PC-3 (cell line): ENCODE measurements at regions not wholly inside any gene's neighbourhood (a gene's known extent, or its start where the extent isn't known, plus 50 kb on each side); places are given as distances from the start of the nearest gene placed in this dataset.

Experiments
- ATAC-seq: fragments of 200-7000 bp; cut with Tn5 transposase; 2 replicates; pipeline ENCODE4 v1.9.1; 2020; ENCODE audit warnings: mild to moderate bottlenecking, moderate library complexity
- BruUV-seq: library from RNA; stranded (reverse); fragments of 400-500 nt; replicated peaks from 2 replicates; lab custom pipeline; 2021; lab: Mats Ljungman, UMichigan
- CTCF ChIA-PET: fragments of 300-600 bp; sonication (Branson Sonifier 250); formaldehyde crosslinking; loops from one replicate; lab custom pipeline; 2022; ENCODE audit warnings: antibody characterized with exemption; lab: Charles Lee
- POLR2A ChIA-PET: fragments of 300-600 bp; sonication (Branson Sonifier 250); formaldehyde crosslinking; loops from one replicate; lab custom pipeline; 2022; ENCODE audit warnings: antibody characterized with exemption; ENCODE audit not compliant: unreplicated experiment; lab: Charles Lee
- DNase-seq: peaks from one replicate; pipeline ENCODE4 v3.0.0-alpha.2; 2015
- H2AFZ ChIP-seq: fragments of 300-600 bp; sonication (generic); 2 replicates; pipeline ENCODE4 v1.6.0; 2016; ENCODE audit warnings: antibody characterized with exemption, low read length
- H3F3A ChIP-seq: fragments of 300-600 bp; sonication (generic); one replicate; pipeline ENCODE4 v1.6.0; 2017; ENCODE audit warnings: antibody characterized with exemption, low read length, control low read depth, mild to moderate bottlenecking; ENCODE audit not compliant: unreplicated experiment
- H3K27ac ChIP-seq: fragments of 300-600 bp; sonication (generic); 2 replicates; pipeline ENCODE4 v1.5.1; 2016; ENCODE audit warnings: mild to moderate bottlenecking, low read length
- H3K27me3 ChIP-seq: fragments of 300-600 bp; sonication (generic); 2 replicates; pipeline ENCODE4 v1.6.1; 2016; ENCODE audit warnings: low read length, mixed read lengths
- H3K36me3 ChIP-seq: fragments of 300-600 bp; sonication (generic); 2 replicates; pipeline ENCODE4 v1.6.1; 2016; ENCODE audit warnings: low read depth, mixed run types, low read length, mixed read lengths
- H3K4me1 ChIP-seq: fragments of 300-600 bp; sonication (generic); 2 replicates; pipeline ENCODE4 v1.5.1; 2016; ENCODE audit warnings: low read length; ENCODE audit not compliant: insufficient read depth
- H3K4me2 ChIP-seq: fragments of 300-600 bp; sonication (generic); 2 replicates; pipeline ENCODE4 v1.6.0; 2016; ENCODE audit warnings: low read length
- H3K4me3 ChIP-seq: fragments of 300-600 bp; sonication (generic); 2 replicates; pipeline ENCODE4 v1.5.1; 2016; ENCODE audit warnings: mild to moderate bottlenecking, low read length, mixed read lengths
- H3K79me2 ChIP-seq: fragments of 300-600 bp; sonication (generic); 2 replicates; pipeline ENCODE4 v1.6.1; 2017; ENCODE audit warnings: low read length, mixed read lengths
- H3K9ac ChIP-seq: fragments of 300-600 bp; sonication (generic); 2 replicates; pipeline ENCODE4 v1.6.0; 2016; ENCODE audit warnings: mild to moderate bottlenecking, low read length
- H3K9me2 ChIP-seq: fragments of 300-600 bp; sonication (generic); replicated peaks from 2 replicates; pipeline ENCODE4 v1.6.1; 2016; ENCODE audit warnings: mixed run types, low read length, mixed read lengths
- H3K9me3 ChIP-seq: fragments of 300-600 bp; sonication (generic); 2 replicates; pipeline ENCODE4 v1.6.1; 2016; ENCODE audit warnings: low read length, mixed read lengths
- H4K20me1 ChIP-seq: fragments of 300-600 bp; sonication (generic); 2 replicates; pipeline ENCODE4 v1.6.1; 2016; ENCODE audit warnings: low read length, mixed read lengths
- EZH2 ChIP-seq: fragments of 300-600 bp; sonication (generic); IDR thresholded peaks from one replicate; pipeline ENCODE4 v1.6.1; 2017; ENCODE audit warnings: antibody characterized with exemption, mild to moderate bottlenecking, low read length; ENCODE audit not compliant: unreplicated experiment
- EZH2phosphoT487 ChIP-seq: fragments of 300-600 bp; sonication (generic); IDR thresholded peaks from 2 replicates; pipeline ENCODE4 v1.6.1; 2018; ENCODE audit warnings: mild to moderate bottlenecking, antibody characterized with exemption, low read length, borderline replicate concordance
- intact Hi-C: fragments of 100-400 bp; cut with micrococcal nuclease; formaldehyde crosslinking; loops from 2 replicates; pipeline ENCODE4 v1.9.0; 2023
- TF ChIP-seq, protein P1 (sequence below): fragments of 300-600 bp; sonication (generic); conservative IDR thresholded peaks from 2 replicates; pipeline ENCODE4 v1.5.1; 2017; ENCODE audit warnings: antibody characterized with exemption, low read depth, mild to moderate bottlenecking, low read length

GRCh38 chr4:165602621-165603020 lies 223.8 kb downstream of the CPE start:
- intact Hi-C loops = no loop called here
- Histone ChIP-seq H4K20me1 (no peaks in the 10 kb centered on the region), H3K4me3 (no peak overlapping the region), H3K4me2 (no peak overlapping the region), H2AFZ (no peak overlapping the region), H3K27me3 (no peaks in the 10 kb centered on the region), H3K27ac (no peak overlapping the region), H3K79me2 (no peaks in the 10 kb centered on the region), H3F3A (no peaks in the 10 kb centered on the region), H3K9me3 (no peaks in the 10 kb centered on the region), H3K9me2 (no peaks in the 10 kb centered on the region), H3K4me1 (peaks cover 6% of the 10 kb centered on the region; the same call in 1 of the 2 replicates), H3K36me3 (no peaks in the 10 kb centered on the region), H3K9ac (no peak overlapping the region)
- TF ChIP-seq EZH2phosphoT487 = no peak
- no peak for TF ChIP-seq EZH2
- TF ChIP-seq, protein P1, sequence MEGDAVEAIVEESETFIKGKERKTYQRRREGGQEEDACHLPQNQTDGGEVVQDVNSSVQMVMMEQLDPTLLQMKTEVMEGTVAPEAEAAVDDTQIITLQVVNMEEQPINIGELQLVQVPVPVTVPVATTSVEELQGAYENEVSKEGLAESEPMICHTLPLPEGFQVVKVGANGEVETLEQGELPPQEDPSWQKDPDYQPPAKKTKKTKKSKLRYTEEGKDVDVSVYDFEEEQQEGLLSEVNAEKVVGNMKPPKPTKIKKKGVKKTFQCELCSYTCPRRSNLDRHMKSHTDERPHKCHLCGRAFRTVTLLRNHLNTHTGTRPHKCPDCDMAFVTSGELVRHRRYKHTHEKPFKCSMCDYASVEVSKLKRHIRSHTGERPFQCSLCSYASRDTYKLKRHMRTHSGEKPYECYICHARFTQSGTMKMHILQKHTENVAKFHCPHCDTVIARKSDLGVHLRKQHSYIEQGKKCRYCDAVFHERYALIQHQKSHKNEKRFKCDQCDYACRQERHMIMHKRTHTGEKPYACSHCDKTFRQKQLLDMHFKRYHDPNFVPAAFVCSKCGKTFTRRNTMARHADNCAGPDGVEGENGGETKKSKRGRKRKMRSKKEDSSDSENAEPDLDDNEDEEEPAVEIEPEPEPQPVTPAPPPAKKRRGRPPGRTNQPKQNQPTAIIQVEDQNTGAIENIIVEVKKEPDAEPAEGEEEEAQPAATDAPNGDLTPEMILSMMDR = no peak
- DNase-seq (no peak), ATAC-seq (no peak)
- ChIA-PET POLR2A (no interaction called here), CTCF (no interaction called here)
- BruUV-seq = no TSS peak

- no peak overlapping the region for H3K27ac ChIP-seq
- no peak overlapping the region for H3K9ac ChIP-seq
- no peaks in the 10 kb centered on the region for H3F3A ChIP-seq
- no peak for ATAC-seq
- intact Hi-C loops = no loop called here
- DNase-seq = no peak
- H4K20me1 ChIP-seq = no peaks in the 10 kb centered on the region
- H3K27me3 ChIP-seq = no peaks in the 10 kb centered on the region
- no peaks in the 10 kb centered on the region for H3K9me3 ChIP-seq
- no peak overlapping the region for H2AFZ ChIP-seq
- H3K4me2 ChIP-seq = no peak overlapping the region
- no peaks in the 10 kb centered on the region for H3K36me3 ChIP-seq
- H3K79me2 ChIP-seq = no peaks in the 10 kb centered on the region
- peaks cover 6% of the 10 kb centered on the region; the same call in 1 of the 2 replicates for H3K4me1 ChIP-seq
- no TSS peak for BruUV-seq
- POLR2A ChIA-PET = no interaction called here
- CTCF ChIA-PET = no interaction called here
- no peak overlapping the region for H3K4me3 ChIP-seq
- TF ChIP-seq EZH2phosphoT487 = no peak
- TF ChIP-seq, protein P1 = no peak
- no peak for TF ChIP-seq EZH2
- H3K9me2 ChIP-seq = no peaks in the 10 kb centered on the region
Measured at GRCh38 chr4:165604181-165604580, 225.4 kb downstream of the CPE start.

- no peaks in the 10 kb centered on the region for H3K79me2 ChIP-seq
- DNase-seq (no peak), ATAC-seq (no peak)
- POLR2A ChIA-PET = no interaction called here
- intact Hi-C loops = no loop called here
- no peak overlapping the region for H3K4me2 ChIP-seq
- H3K9ac ChIP-seq = no peak overlapping the region
- CTCF ChIA-PET = no interaction called here
- no peaks in the 10 kb centered on the region for H3K9me3 ChIP-seq
- no peaks in the 10 kb centered on the region for H4K20me1 ChIP-seq
- no peaks in the 10 kb centered on the region for H3K27me3 ChIP-seq
- TF ChIP-seq EZH2 (no peak), EZH2phosphoT487 (no peak)
- TF ChIP-seq, protein P1 = no peak
- no peak overlapping the region for H2AFZ ChIP-seq
- H3K27ac ChIP-seq = no peak overlapping the region
- H3K4me1 ChIP-seq = peaks cover 6% of the 10 kb centered on the region; the same call in 1 of the 2 replicates
- H3K4me3 ChIP-seq = no peak overlapping the region
- BruUV-seq = no TSS peak
- H3F3A ChIP-seq = no peaks in the 10 kb centered on the region
- H3K36me3 ChIP-seq = no peaks in the 10 kb centered on the region
- H3K9me2 ChIP-seq = no peaks in the 10 kb centered on the region
Measured at GRCh38 chr4:165605811-165606210, 227.0 kb downstream of the CPE start.
